Fibroblast of skin of abdomen (primary cell): ENCODE measurements at regions not wholly inside any gene's neighbourhood (a gene's known extent, or its start where the extent isn't known, plus 50 kb on each side); places are given as distances from the start of the nearest gene placed in this dataset.
A peak's percentile ranks its signal among the peaks of the same experiment; 100 is the strongest.
"Not testable (repeated sequence)": the region's sequence is repeated elsewhere in the genome, so short reads cannot be mapped to it uniquely, and the experiment has no call there.

Source experiments
- DNase-seq: peaks from one replicate; pipeline ENCODE4 v3.0.0-alpha.2; 2013

DNA sequence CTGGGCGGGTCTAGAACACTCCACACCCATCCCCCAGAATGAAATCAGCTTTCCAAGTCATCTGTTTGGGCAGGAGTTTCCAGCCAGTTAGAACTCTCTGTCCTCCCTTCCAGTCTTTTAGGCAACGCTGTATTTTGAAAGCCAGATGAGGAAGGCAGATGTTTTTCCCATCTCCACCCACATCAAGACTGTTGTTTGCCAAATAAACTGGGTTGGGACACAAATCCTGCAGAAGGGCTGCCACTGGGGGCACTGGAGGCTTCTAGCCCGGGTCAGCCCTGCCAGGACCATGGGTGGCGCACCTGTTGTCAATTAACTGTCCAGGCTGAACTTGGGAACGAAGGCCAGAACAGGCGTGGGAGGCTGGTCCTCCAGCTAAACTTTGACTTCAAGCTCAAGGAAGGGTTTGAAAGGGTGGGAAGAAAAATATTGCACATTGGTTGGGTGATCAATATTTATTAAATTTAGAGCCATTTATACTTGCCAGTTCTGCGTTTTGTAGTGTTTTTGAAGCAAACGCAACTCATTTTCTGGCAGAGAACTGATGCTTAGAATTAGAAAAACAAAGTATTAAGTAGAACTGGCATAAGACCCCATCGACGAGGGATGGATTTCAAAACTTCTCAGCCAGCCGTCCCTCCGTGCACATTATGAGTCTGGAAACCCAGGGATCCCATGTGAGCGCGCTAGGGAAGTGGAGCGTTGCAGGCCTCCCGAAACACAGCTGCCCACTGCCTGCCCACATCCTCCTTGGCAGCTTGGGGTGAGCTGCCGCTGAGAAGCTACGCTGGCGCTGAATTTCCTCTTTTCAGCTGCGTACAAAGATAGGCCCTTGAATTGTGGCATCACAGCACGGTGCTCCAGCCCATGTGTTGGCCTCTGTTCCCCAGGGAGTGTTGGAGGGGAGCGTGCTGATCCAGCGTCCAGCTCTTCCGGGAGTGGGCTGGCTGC is 297.4 kb downstream of the QKI start:
- no peak for DNase-seq

DNA sequence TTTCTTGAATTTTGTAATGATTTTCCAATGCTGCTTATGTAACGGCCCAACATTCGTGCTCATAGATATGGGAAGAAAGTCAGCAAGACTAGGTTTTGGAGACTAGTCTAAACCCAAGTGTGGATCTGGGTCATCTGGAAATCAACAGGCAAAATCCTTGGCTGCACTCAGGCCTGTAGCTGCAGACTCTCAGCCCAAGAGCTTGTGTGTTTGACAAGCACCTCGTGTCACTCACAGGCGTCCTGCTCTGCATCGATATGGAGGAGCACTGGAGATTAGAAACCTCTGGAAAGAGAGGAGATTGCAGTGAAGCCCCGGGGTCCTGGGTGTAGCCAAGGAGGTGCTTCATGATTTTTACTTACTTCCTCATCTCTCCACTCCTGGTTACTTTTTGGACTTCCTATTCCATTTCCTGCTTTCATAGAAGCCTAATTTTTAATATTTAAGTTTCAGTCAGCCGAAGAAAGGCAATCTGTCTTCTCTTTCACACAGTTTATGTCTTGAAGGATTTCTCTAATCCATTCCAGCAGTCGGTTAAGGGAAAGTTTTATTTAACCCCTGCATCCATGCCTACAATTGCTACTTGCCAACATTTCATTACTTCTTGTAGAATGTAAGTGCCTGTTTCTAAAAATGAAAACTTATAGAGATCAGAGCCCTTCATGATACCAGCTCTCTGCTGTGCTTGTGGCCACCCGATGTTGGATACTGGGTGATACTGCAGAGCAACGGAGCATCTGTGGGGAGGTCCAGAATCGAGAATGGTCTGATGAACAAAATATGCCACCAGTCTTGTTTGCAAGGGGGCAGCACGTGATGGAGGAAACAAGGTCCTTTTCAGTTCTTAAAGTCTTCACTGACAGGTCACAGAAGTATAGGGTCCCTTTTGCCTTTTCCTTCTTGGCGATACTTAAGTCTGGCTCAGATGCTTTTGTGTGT is 296.3 kb downstream of the QKI start:
- DNase-seq = no peak

DNA sequence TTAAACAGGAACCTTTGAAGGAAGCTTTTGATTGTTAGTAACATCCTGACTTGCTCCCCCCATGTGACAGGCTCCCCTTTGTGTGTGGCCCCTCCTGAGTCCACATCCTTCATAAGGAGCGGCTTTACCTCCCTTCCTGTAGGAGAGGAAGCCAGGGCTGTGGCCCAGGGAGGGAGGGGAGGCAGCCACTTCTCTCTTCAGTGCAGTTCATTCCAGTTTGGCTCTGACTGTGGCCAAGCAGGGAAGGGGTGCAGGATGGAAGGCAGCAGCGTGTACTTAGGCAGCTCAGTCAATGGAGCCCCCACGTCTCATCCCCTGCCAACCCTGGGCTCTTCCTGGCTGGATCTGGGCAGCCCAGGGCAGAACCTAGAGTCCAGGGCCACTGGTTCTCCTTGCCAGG is 295.2 kb downstream of the QKI start:
- DNase-seq = no peak

DNA sequence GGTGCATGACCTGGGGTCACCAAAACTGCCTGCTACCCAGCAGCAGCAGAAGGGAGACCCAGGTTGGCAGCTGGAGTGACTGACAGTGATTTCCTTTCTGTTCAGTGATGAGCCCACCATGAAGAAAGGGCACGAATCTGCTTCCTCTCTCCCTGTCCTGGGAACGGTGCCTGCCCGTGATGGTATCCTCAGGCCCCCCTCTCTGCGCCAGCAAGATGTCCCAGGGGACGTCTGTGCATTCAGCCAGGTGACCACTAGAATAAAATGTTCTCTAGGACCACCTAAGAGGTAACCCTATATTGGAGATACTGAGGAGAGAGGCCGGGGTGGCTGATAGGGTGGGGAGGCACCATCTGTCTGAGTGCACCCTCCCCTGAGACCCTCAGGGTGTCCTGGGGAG is 294.7 kb downstream of the QKI start:
- DNase-seq = no peak

DNA sequence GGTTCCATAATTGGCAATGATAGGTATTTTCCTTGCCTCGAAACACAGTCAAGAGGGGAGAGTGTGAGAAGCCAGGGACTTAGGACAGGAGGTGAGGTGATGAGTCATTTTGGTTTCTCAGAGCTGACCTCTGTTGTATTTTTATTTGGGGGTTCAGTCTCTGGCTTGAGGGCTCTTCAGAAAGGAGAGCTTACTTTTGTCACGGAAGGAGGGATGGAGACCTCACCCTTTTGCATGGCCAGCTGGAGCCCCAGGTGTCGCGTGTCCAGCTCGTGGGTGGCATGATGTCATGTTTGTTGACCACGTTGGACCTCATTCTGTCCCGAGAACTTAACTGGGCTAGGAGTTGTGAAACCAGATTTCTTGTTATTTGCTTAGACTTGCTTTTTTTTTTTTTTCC is 293.9 kb downstream of the QKI start:
- no peak for DNase-seq

DNA sequence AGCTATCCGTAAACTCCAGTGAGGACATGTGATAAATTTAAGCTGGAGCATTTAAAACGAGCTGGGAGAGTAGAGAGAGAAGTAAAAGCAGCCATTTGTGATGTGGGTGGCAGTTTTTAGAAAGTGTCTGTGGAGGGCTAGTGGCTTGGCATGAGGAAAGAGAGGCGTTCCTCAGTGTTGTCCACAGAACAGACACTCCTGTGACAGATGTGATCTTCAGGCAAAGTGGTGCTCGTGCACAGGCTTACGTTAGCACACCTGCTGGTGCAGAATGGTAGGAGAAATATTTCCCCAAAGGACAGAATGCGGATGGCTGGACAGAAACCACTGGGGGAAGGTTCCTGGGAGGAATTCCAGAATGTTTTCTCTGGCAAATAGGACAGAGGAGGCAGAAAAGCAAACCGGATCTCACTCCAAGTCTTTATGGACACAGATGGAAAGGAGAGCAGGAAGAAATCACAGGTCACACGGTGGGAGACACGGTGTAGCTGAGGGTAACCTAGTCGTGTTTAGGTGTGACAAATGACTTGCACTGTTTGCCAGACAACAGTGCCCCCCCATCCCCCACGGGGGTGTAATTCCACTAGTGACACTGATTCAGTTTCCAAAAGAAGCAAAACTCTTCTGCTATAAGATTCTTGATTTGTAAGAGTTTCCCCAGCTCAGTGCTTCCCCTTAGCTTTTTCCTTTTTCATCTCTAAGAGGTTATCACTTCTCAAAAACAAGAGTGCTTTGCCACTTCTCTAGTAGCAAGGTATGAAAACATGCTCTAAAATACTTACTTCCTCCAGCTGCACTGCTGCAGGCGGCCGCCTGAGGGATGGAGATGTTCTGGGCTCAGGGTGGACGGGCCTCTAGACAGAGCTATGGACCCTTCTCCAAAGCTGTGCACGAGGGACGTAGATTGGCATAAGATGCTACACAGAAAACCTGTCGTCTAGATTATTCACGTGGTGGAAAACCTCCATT is 293.2 kb downstream of the QKI start:
- no peak for DNase-seq

DNA sequence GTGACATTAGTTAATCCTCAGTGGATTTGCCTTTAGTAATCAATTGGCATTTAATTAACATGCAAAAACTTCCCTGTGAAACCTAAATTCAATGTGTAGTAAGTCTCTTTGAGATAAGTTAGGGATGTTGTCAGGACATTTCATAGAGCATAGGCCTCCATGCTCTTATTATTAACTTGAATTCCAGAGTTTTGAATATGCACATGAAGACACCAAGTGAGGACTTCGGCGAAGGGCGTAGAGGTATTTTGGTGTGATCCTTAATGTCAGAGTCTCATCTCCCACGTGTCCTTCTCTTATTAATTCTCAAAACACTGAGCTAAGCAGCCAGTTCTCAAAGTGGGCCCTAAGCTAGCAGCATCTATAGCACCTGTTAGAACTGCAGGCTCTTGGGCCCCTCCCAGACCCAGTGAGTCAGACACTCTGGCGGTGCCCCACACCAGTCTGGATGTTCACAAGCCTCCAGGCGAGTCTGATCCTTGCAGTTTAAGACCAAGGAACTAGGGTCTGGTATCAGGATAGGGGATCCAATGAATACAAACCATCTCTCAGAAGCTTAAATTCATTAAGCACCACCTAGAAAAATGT is 292.1 kb downstream of the QKI start:
- DNase-seq = no peak

DNA sequence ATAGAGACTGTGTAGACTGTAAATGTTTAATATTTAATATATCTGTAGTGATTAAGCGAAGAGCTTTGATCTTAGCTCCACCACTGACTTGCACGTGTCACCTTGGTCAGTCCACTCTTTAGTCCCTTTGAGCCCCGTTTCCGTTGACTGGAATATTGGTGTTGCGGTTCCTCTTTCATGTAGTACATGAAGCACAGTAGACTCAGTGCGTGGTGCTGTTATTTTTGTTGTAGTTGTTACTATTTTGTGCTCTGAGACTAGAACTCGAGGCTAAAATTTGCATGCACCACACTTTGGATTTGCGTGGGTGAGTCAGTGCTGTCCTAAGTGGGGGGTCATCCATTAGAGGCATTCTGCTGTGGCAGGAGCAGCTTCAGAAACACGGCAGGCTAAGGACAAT is 291.4 kb downstream of the QKI start:
- no peak for DNase-seq

DNA sequence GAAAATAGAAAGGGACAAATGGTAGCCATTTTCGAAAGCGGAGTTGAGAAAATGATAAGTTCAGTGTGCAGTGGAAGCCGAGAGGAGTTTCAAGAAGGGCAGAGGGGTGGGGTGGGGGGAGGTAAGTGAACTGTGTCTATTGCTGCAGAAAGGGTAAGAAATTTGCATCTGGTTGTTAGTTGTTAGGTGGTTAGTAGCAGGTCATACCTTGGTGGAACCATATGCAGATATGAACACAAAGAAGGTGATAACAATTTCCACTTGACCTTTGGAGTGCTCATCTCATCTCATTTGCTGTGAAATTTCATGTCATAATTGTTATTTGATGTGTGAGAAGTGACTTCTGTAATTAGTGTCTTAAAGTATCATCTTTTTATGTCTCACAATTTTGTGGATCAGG is 288.2 kb downstream of the QKI start:
- no peak for DNase-seq

DNA sequence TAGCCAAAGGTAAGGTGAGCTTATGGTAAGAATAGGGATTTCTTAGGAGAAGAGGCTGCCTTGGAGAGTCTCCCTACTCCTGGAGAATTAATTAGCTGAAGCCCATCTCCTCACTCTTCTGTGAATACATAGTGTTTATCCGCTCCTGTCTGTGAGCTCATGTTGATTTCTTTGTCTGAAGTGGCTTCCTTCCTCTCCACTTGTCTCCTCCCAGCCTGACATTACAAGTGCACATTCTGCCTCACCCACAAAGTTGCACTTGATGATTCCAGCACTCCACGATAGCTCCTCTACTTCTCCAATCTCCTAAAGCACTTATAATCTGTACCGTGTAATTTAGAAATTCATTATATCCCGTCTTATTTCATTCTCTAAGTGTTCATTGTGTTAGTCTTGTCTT is 287.2 kb downstream of the QKI start:
- no peak for DNase-seq

DNA sequence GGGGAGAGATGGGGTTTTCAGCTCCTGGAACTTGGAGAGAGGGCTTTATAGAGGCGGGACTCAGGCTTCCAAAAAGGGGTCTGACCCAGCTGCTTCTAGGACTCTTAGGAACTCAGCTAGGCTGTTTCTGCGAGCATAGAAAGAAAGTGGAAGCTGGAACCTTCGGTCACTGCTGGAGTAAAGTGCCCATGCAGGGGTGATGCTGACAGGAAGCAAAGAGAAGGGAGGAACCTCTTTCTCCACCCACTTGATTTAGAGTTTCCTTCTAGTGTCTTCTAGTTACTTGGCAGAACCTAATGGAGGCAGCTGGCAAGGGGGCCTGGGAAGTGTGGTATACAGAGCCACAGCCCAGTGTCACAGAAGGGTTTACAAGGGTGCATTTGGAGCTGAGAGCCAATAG is 283.6 kb downstream of the QKI start:
- no peak for DNase-seq

DNA sequence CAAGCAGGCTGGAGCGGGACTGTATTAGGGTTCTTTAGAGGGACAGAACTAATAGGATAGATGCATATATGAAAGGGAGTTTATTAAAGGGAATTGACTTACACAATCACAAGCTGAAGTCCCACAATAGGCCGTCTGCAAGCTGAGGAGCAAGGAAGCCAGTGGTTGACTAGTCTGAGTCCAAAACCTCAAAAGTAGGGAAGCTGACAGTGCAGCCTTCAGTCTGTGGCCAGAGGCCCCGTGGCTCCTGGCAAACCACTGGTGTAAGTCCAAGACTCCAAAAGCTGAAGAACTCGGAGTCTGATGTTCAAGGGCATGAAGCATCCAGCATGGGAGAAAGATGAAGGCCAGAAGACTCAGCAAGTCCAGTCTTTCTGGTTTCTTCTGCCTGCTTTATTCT is 281.8 kb downstream of the QKI start:
- not testable (repeated sequence) for DNase-seq

DNA sequence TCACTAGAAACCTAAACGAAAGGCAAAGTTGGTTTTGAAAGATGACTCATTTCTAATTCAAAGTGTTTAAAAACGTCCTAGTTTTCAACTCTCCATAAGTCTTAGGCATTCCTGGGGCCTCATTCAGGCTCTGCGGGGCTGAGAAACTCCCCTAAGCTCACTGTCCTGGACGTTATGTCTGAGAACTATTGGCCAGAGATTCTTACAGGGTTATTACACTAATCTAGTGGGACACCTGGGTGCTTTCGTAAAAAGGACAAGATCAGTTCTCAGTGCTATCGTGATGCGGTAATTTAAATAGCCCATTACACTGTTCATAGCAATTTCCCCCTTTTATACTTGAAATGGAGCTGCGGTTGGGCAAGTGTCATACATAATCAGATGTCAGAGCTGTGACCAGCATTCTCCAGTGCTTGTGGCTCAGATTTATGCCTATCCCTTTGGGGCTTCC is 280.9 kb downstream of the QKI start:
- DNase-seq = no peak

DNA sequence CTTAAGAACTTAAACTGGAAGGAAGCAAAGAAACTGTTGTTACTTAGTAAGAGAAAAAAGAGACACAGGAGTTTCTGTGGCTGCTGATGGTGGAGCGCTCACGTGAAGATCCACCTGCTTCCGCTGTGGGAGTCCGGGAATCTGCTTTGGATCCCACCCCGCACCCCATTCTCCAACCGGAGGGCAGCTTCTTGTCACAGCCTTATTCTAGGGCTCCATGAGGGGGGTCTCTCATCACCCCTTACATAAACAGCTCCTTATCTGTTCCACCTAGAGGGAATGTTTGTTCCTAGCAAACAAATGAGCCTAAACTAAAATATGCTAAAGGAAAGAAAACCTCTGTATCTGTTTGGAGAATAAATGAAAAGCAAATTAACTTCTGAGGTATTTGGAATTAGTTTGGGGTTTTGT is 280.5 kb downstream of the QKI start:
- no peak for DNase-seq

DNA sequence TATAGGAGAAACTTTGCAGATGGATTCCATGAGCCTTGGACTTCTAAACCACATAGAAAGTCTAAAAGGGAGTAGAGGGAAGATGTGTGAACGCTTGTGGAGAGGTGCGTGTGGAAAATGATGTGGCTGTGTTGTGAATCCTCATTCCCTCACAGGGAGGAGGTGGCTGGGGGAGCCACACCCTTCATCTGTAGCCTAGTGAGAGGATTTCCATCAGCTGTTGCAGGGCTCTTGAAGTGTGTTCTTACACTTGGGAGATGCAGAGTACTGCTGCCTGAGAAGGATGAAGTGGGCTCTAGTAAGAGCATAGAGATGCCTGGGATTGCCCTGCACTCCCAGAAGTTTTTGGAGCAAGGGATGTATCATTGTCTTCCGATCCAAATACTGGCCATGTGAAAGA is 279.6 kb downstream of the QKI start:
- DNase-seq = no peak

DNA sequence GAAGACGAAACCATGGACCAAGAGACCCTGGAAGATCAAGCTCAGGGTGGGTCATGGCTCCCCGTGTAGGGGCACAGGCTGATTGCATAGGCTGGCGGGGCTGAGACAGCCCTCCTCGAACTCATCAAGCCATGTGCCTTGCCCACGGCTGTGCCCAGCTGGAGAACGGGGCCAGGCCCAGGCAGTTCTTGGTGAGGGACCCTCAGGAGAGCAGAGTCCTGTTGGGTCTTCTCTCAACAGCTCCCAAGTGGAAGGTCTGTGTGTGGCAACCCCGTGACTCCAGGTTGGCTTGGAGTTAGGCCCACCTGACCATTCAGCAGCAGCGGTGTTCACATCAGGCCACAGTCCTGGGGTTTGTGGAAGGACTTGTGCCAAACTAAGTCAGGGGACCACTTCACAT is 276.5 kb downstream of the QKI start:
- DNase-seq = no peak

DNA sequence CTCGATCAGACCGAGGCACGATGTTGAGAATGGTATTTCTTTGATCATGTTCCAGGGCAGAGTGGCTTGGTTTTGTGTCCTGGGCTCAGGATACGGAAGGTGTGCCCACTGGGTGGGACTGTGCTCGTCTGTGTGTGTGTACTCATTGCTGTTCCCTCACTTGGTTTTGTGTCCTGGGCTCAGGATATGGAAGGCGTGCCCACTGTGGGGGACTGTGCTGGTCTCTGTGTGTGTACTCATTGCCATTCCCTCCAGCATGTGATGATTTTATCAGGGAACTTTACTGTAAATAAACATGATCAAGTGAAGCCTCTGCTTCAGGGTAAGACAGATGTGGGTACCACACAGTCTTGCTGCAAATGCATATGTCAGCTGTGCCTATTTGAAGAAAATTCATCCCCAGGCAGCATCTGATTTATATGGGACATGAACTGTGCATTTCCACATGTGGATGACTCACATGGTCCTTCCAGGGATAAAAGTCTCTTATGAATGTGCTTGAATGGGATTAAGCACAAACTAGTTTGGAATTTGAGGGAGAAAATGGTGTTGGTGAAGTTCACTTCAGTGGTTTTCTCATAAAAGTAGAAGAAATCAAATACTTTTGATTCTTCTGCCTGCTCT is 274.3 kb downstream of the QKI start:
- DNase-seq = peak; percentile 78

DNA sequence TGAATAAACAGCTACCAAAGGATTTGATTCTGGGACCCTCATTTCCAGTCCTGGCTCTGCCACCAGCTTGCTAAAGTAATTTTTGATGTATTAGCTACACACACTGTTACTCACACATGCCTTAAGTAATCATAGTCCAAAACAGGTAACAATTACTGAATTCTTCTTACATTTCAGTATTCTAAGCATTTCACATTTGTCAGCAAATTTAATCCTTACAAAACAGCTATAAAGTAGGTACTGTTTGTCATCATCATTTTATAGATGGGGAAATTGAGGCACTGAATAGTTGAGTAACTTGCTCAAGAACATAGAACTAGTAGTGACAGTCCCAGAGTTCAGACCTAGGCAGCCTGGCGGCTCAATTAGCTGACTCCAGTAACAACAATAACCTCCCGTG is 272.6 kb downstream of the QKI start:
- no peak for DNase-seq

DNA sequence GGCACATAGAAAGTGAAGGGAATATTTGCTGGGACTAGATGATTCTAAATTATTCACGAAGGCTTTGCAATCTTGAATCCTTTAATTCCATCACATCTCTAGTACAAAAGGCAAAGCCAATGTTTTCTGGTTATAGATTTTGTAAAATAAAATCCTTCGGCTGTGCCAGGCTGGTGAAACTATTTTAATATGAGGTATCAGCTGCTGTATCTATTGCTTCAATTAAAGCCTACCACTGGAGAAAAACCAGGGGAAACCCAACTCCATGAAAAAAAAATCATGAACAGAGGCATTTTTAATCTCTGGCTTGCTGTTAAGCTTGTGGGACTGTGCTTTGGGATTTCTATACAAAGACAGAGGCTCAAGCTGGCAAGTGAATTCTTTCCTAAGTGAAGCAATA is 271.8 kb downstream of the QKI start:
- DNase-seq = no peak

DNA sequence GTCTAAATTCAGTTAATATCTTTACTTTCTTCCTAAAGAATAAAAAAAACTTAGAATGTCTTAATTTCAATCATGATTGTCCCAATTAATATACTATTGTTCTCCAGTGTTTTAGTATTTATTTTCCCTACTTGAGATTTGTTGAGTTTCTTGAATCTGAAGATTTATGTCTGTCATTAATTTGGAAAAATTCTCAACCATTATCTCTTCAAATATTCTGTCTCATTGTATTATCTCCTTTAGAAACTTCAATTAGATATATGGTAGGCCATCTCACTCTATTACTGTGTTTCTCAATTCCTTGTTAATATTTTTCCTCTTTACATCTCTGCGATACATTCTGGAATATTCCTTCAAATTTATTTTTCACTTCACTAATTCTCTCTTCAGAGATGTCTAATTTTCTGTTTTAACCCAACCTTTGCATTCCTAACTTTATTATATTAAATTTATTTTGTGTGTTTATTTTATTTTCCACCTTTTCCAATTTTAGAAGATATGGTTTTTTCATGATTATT is 268.6 kb downstream of the QKI start:
- DNase-seq = no peak

DNA sequence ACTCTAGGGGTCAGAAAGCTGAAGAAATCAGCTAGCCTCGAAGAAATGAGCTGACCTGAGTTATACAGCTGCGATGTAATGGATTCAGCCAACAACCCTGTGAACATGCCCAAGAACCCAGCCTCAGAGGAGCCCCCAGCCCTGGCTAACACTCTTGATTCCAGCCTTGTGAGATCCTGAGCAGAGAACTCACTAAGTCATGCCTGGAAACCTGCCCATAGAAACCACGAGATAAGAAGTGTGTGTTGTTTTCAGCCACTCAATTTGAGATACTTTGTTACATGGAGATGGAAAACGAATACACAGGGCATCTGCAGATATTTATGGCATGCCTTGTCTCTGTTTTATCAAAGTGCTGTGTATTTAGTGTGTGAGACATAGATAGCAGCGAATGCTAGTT is 265.2 kb downstream of the QKI start:
- DNase-seq = peak; percentile 6
